ENCODE measurements at regions not wholly inside any gene's neighbourhood (a gene's known extent, or its start where the extent isn't known, plus 50 kb on each side); places are given as distances from the start of the nearest gene placed in this dataset.

GRCh38 chr21:35779690-35780570, 280.4 kb downstream of the SETD4 start (continued):
- 0 out of 2 replicates have a peak, but pooled peaks have one; percentile 13 for TF ChIP-seq PATZ1 (tag by site-specific recombination; IDR thresholded peaks at IDR 0.05)
- TF ChIP-seq BCL11A (tag by site-specific recombination; IDR thresholded peaks at IDR 0.05; ENCODE audit: low read depth) = peak; percentile 55; the same call in 1 of the 2 replicates
- TF ChIP-seq PRDM10 (tag by site-specific recombination; IDR thresholded peaks at IDR 0.05) = peak; percentile 75
- TF ChIP-seq SCRT2 (tag by site-specific recombination; IDR thresholded peaks at IDR 0.05) = peak; percentile 66
- peak; percentile 53; the same call in 1 of the 2 replicates for TF ChIP-seq ZNF692 (tag by site-specific recombination; IDR thresholded peaks at IDR 0.05)
- TF ChIP-seq GLIS1 (tag by site-specific recombination; IDR thresholded peaks at IDR 0.05) = peak; percentile 45
- 0 out of 2 replicates have a peak, but pooled peaks have one; percentile 44 for TF ChIP-seq ZNF362 (tag by site-specific recombination; IDR thresholded peaks at IDR 0.05)
- no peak for TF ChIP-seq SCRT1 (tag by site-specific recombination; IDR thresholded peaks at IDR 0.05; ENCODE audit: borderline replicate concordance)
- peak; percentile 47 for TF ChIP-seq SP3 (tag by site-specific recombination; IDR thresholded peaks at IDR 0.05)
- TF ChIP-seq SP7 (tag by site-specific recombination; IDR thresholded peaks at IDR 0.05) = peak; percentile 60; the same call in 1 of the 2 replicates
- peak; percentile 66 for TF ChIP-seq ZFP69B (tag by site-specific recombination; IDR thresholded peaks at IDR 0.05)
- TF ChIP-seq ZNF239 (tag by site-specific recombination; IDR thresholded peaks at IDR 0.05) = 0 out of 2 replicates have a peak, but pooled peaks have one; percentile 30

GRCh38 chr21:35779167-35779566, 281.2 kb downstream of the SETD4 start:
- no peaks in the 10 kb centered on the region for H3K9me3 ChIP-seq (ENCODE audit: control insufficient read depth, insufficient read depth, low read depth, low read length)
- no peak overlapping the region for H3K27ac ChIP-seq (ENCODE audit: extremely low read depth, low read depth, low read length)
- CTCF ChIA-PET = interaction anchor here (0.6 kb wide), 2 partner anchors 19 to 81 kb away, joined by 3 read pairs; no protein-coding TSS in a partner anchor
- H3K4me1 ChIP-seq (ENCODE audit: control insufficient read depth, insufficient read depth, low read length) = peaks cover 6% of the 10 kb centered on the region; the same call in 1 of the 2 replicates
- TF ChIP-seq HIC1 (tag by site-specific recombination; IDR thresholded peaks at IDR 0.05) (no peak), ZNF341 (tag by site-specific recombination; IDR thresholded peaks at IDR 0.05; ENCODE audit: low read depth) (no peak), ZNF133 (tag by site-specific recombination; IDR thresholded peaks at IDR 0.05) (no peak), ZBTB7A (tag by site-specific recombination; IDR thresholded peaks at IDR 0.05; ENCODE audit: low read depth) (no peak), PRDM2 (tag by site-specific recombination; IDR thresholded peaks at IDR 0.05; ENCODE audit: borderline replicate concordance) (no peak)
- no peaks in the 10 kb centered on the region for H3K36me3 ChIP-seq (ENCODE audit: control insufficient read depth in 2 of 2, insufficient read depth in 1 of 2, low read length in 2 of 2)
- H3K4me3 ChIP-seq (ENCODE audit: low read depth, low read length) = no peak overlapping the region
- POLR2A ChIA-PET = interaction anchor here (0.6 to 0.7 kb wide), 2 partner anchors 428 to 892 kb away, joined by 3 to 12 read pairs; no protein-coding TSS in a partner anchor

Measured in HEK293 (cell line).